GM12891 (cell line): ENCODE measurements at regions not wholly inside any gene's neighbourhood (a gene's known extent, or its start where the extent isn't known, plus 50 kb on each side); places are given as distances from the start of the nearest gene placed in this dataset.
A peak's percentile ranks its signal among the peaks of the same experiment; 100 is the strongest.

Experiments
- DNase-seq: peaks from one replicate; pipeline ENCODE4 v3.0.0; 2011; ENCODE audit warnings: low spot score; ENCODE audit not compliant: insufficient read length
- FAIRE-seq: peaks from 2 replicates; lab custom pipeline; 2011; peaks lifted over from hg19 to GRCh38; lab: Jason Lieb, UNC
- PAX5 ChIP-seq: IDR thresholded peaks from 2 replicates; pipeline ENCODE4 v1.6.1; 2011; ENCODE audit warnings: low read length, moderate library complexity, mild to moderate bottlenecking; ENCODE audit not compliant: insufficient read depth, severe bottlenecking
- POLR2A ChIP-seq: IDR thresholded peaks from 2 replicates; pipeline ENCODE4 v1.6.1; 2011; ENCODE audit warnings: low read depth, low read length, control low read depth
- POLR2AphosphoS5 ChIP-seq: IDR thresholded peaks from 2 replicates; pipeline ENCODE4 v1.6.1; 2011; ENCODE audit warnings: low read depth, low read length, control low read depth
- POU2F2 ChIP-seq: IDR thresholded peaks from 2 replicates; pipeline ENCODE4 v1.6.1; 2011; ENCODE audit warnings: low read depth, mild to moderate bottlenecking, control low read depth, low read length, moderate library complexity
- SPI1 ChIP-seq: IDR thresholded peaks from 2 replicates; pipeline ENCODE4 v1.6.1; 2011; ENCODE audit warnings: low read depth, low read length, control low read depth
- TAF1 ChIP-seq: IDR thresholded peaks from 2 replicates; pipeline ENCODE4 v1.6.1; 2011; ENCODE audit warnings: low read depth, low read length, control low read depth

- DNase-seq (no peak), FAIRE-seq (no peak)
- TF ChIP-seq POLR2AphosphoS5 (no peak), SPI1 (no peak), TAF1 (no peak), POU2F2 (no peak), PAX5 (no peak), POLR2A (no peak)
These were observed 59.7 kb upstream of the TCF20 start for GRCh38 chr22:42330170-42330569.

- FAIRE-seq (no peak), DNase-seq (no peak)
- no peak for TF ChIP-seq POLR2A
These were observed 59.1 kb upstream of the TCF20 start for GRCh38 chr22:42329504-42329903.

- no peak for DNase-seq
- FAIRE-seq: no peak
- TF ChIP-seq SPI1 (no peak), POLR2A (no peak), TAF1 (no peak), POU2F2 (no peak), PAX5 (no peak), POLR2AphosphoS5 (no peak)
These were observed 58.3 kb upstream of the TCF20 start for GRCh38 chr22:42328784-42329145.

- FAIRE-seq: no peak
- no peak for DNase-seq
- no peak for TF ChIP-seq POLR2AphosphoS5
- TF ChIP-seq POLR2A: no peak
- no peak for TF ChIP-seq POU2F2
- TF ChIP-seq PAX5: no peak
- no peak for TF ChIP-seq SPI1
- TF ChIP-seq TAF1: no peak
These were observed 57.8 kb upstream of the TCF20 start for GRCh38 chr22:42328130-42328783.

GRCh38 chr22:42327462-42328129 is 57.1 kb upstream of the TCF20 start:
- TF ChIP-seq POLR2AphosphoS5 (no peak), POU2F2 (no peak), POLR2A (no peak), TAF1 (no peak)
- no peak for FAIRE-seq
- DNase-seq: no peak

GRCh38 chr22:42326801-42327200 is 56.3 kb upstream of the TCF20 start:
- FAIRE-seq (no peak), DNase-seq (no peak)
- TF ChIP-seq TAF1 (no peak), SPI1 (no peak), POLR2A (no peak), PAX5 (no peak), POLR2AphosphoS5 (no peak), POU2F2 (no peak)

GRCh38 chr22:42326301-42326700 is 55.8 kb upstream of the TCF20 start:
- TF ChIP-seq POLR2A (no peak), POU2F2 (no peak), POLR2AphosphoS5 (no peak)
- DNase-seq (no peak), FAIRE-seq (no peak)

- FAIRE-seq: no peak
- DNase-seq: no peak
- TF ChIP-seq TAF1 (no peak), POLR2A (no peak), POU2F2 (no peak), POLR2AphosphoS5 (no peak)
These were observed 54.7 kb upstream of the TCF20 start for GRCh38 chr22:42324990-42325710.

- no peak for TF ChIP-seq SPI1
- no peak for TF ChIP-seq PAX5
- no peak for TF ChIP-seq POU2F2
- no peak for TF ChIP-seq POLR2A
- TF ChIP-seq TAF1: no peak
- TF ChIP-seq POLR2AphosphoS5: no peak
- DNase-seq (no peak), FAIRE-seq (no peak)
These were observed 54.1 kb upstream of the TCF20 start for GRCh38 chr22:42324566-42324965.

- TF ChIP-seq SPI1: no peak
- no peak for TF ChIP-seq PAX5
- no peak for TF ChIP-seq POLR2A
- TF ChIP-seq POLR2AphosphoS5: no peak
- no peak for TF ChIP-seq POU2F2
- TF ChIP-seq TAF1: no peak
- DNase-seq (no peak), FAIRE-seq (peak; percentile 72)
These were observed 53.5 kb upstream of the TCF20 start for GRCh38 chr22:42323971-42324370.
